Liver (tissue), 8 donors: ENCODE measurements at regions not wholly inside any gene's neighbourhood (a gene's known extent, or its start where the extent isn't known, plus 50 kb on each side); places are given as distances from the start of the nearest gene placed in this dataset.

Experiments
- DNase-seq: peaks from one replicate; pipeline ENCODE4 v3.0.0-alpha.2; 2017; ENCODE audit warnings: low spot score
- H3K27ac ChIP-seq, 2 donors: one replicate each; pipeline ENCODE4 v1.7.0; 2013; ENCODE audit warnings: inconsistent platforms in 2 of 2, low read length in 2 of 2, control low read depth in 1 of 2, low read depth in 1 of 2, mild to moderate bottlenecking in 1 of 2
- H3K27me3 ChIP-seq, 4 donors: one replicate each; pipeline versions ENCODE4 v1.6.1 to v1.7.0; 2013; ENCODE audit warnings: low read length in 3 of 4, inconsistent platforms in 1 of 4, mild to moderate bottlenecking in 1 of 4, moderate library complexity in 1 of 4; ENCODE audit not compliant: control insufficient read depth in 4 of 4, insufficient read depth in 4 of 4
- H3K36me3 ChIP-seq, 4 donors: one replicate each; pipeline versions ENCODE4 v1.6.1 to v1.7.0; 2013; ENCODE audit warnings: low read length in 3 of 4, mild to moderate bottlenecking in 3 of 4, low read depth in 1 of 4, moderate library complexity in 1 of 4; ENCODE audit not compliant: control insufficient read depth in 4 of 4, insufficient read depth in 3 of 4
- H3K4me1 ChIP-seq, 4 donors: one replicate each; pipeline versions ENCODE4 v1.6.1 to v1.7.0; 2013; ENCODE audit warnings: low read length in 3 of 4, mild to moderate bottlenecking in 3 of 4, moderate library complexity in 1 of 4; ENCODE audit not compliant: control insufficient read depth in 4 of 4, insufficient read depth in 4 of 4
- H3K4me3 ChIP-seq, 3 donors: one replicate each; pipeline versions ENCODE4 v1.6.1 to v1.7.0; 2013; ENCODE audit warnings: low read length in 3 of 3, control low read depth in 1 of 3, low read depth in 1 of 3, mild to moderate bottlenecking in 1 of 3
- H3K9ac ChIP-seq, 2 donors: one replicate each; pipeline ENCODE4 v1.7.0; 2013; ENCODE audit warnings: low read length in 2 of 2, mild to moderate bottlenecking in 2 of 2, moderate library complexity in 2 of 2, control low read depth in 1 of 2, low read depth in 1 of 2
- H3K9me3 ChIP-seq, 4 donors: one replicate each; pipeline versions ENCODE4 v1.6.1 to v1.7.0; 2013; ENCODE audit warnings: low read length in 3 of 4; ENCODE audit not compliant: control insufficient read depth in 4 of 4
- CTCF ChIP-seq: fragments of 150-350 bp; IDR thresholded peaks from 2 replicates; pipeline ENCODE4 v1.5.1; 2017; ENCODE audit warnings: improper control_type of control experiment, low read depth, low read length; ENCODE audit not compliant: missing input control
- EGR1 ChIP-seq, 2 donors: IDR thresholded peaks; 2 replicates each; pipeline ENCODE4 v1.6.1; 2016 to 2018; ENCODE audit warnings: antibody characterized with exemption in 2 of 2, low read depth in 2 of 2
- FOXA1 ChIP-seq: IDR thresholded peaks from 2 replicates; pipeline ENCODE4 v1.6.1; 2016; ENCODE audit warnings: antibody characterized with exemption
- HNF4A ChIP-seq, 2 donors: conservative IDR thresholded peaks; 2 replicates each; pipeline ENCODE4 v1.6.1; 2016; ENCODE audit warnings: antibody characterized with exemption in 2 of 2, mild to moderate bottlenecking in 2 of 2
- HNF4G ChIP-seq: IDR thresholded peaks from 2 replicates; pipeline ENCODE4 v1.6.1; 2016; ENCODE audit warnings: antibody characterized with exemption
- JUND ChIP-seq, 2 donors: IDR thresholded peaks; 2 replicates each; pipeline ENCODE4 v1.6.1; 2016; ENCODE audit warnings: antibody characterized with exemption in 2 of 2
- MAX ChIP-seq: IDR thresholded peaks from 2 replicates; pipeline ENCODE4 v1.6.1; 2016; ENCODE audit warnings: antibody characterized with exemption
- NR2F2 ChIP-seq: IDR thresholded peaks from 2 replicates; pipeline ENCODE4 v1.6.1; 2016; ENCODE audit warnings: antibody characterized with exemption
- RAD21 ChIP-seq, 2 donors: IDR thresholded peaks; 2 replicates each; pipeline ENCODE4 v1.6.1; 2016; ENCODE audit warnings: antibody characterized with exemption in 2 of 2, mild to moderate bottlenecking in 2 of 2
- RXRA ChIP-seq, 2 donors: IDR thresholded peaks; 2 replicates each; pipeline ENCODE4 v1.6.1; 2017 to 2018; ENCODE audit warnings: antibody characterized with exemption in 2 of 2, mild to moderate bottlenecking in 1 of 2
- SP1 ChIP-seq: IDR thresholded peaks from 2 replicates; pipeline ENCODE4 v1.6.1; 2018; ENCODE audit warnings: antibody characterized with exemption, mild to moderate bottlenecking
- TAF1 ChIP-seq: conservative IDR thresholded peaks from 2 replicates; pipeline ENCODE4 v1.6.1; 2016; ENCODE audit warnings: antibody characterized with exemption, mild to moderate bottlenecking
- WGBS: extraction: QIAGEN DNeasy Blood & Tissue Kit; methylation state at CpG from one replicate; pipeline ENCODE4 v1.1.7; 2013; 5-methylcytosine and 5-hydroxymethylcytosine counted together
- TF ChIP-seq, protein P1 (sequence below): IDR thresholded peaks from 2 replicates; pipeline ENCODE4 v1.6.1; 2016; ENCODE audit warnings: antibody characterized with exemption
- TF ChIP-seq, protein P2 (sequence below): IDR thresholded peaks from 2 replicates; pipeline ENCODE4 v1.6.1; 2016; ENCODE audit warnings: antibody characterized with exemption
- TF ChIP-seq, protein P3 (sequence below): IDR thresholded peaks from 2 replicates; pipeline ENCODE4 v1.6.1; 2016; ENCODE audit warnings: antibody characterized with exemption, mild to moderate bottlenecking
- donor health status: healthy.
- donor health status: healthy.
- donor health status: healthy.
- donor health status: healthy.
- donor health status: healthy.

- no peak for TF ChIP-seq TAF1
- TF ChIP-seq CTCF = no peak
- TF ChIP-seq MAX = no peak
- TF ChIP-seq NR2F2 = no peak
- TF ChIP-seq FOXA1 = no peak
- no peak for TF ChIP-seq EGR1 (IDR thresholded peaks at IDR 0.05; ENCODE audit: low read depth in 2 of 2)
- no peak for TF ChIP-seq RXRA (IDR thresholded peaks at IDR 0.05)
- TF ChIP-seq HNF4A (conservative IDR thresholded peaks at IDR 0.05) = no peak
- TF ChIP-seq, protein P1, sequence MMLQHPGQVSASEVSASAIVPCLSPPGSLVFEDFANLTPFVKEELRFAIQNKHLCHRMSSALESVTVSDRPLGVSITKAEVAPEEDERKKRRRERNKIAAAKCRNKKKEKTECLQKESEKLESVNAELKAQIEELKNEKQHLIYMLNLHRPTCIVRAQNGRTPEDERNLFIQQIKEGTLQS = no peak
- TF ChIP-seq HNF4G = no peak
- no peak for TF ChIP-seq RAD21 (IDR thresholded peaks at IDR 0.05)
- TF ChIP-seq, protein P2, sequence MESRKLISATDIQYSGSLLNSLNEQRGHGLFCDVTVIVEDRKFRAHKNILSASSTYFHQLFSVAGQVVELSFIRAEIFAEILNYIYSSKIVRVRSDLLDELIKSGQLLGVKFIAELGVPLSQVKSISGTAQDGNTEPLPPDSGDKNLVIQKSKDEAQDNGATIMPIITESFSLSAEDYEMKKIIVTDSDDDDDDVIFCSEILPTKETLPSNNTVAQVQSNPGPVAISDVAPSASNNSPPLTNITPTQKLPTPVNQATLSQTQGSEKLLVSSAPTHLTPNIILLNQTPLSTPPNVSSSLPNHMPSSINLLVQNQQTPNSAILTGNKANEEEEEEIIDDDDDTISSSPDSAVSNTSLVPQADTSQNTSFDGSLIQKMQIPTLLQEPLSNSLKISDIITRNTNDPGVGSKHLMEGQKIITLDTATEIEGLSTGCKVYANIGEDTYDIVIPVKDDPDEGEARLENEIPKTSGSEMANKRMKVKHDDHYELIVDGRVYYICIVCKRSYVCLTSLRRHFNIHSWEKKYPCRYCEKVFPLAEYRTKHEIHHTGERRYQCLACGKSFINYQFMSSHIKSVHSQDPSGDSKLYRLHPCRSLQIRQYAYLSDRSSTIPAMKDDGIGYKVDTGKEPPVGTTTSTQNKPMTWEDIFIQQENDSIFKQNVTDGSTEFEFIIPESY = no peak
- TF ChIP-seq, protein P3, sequence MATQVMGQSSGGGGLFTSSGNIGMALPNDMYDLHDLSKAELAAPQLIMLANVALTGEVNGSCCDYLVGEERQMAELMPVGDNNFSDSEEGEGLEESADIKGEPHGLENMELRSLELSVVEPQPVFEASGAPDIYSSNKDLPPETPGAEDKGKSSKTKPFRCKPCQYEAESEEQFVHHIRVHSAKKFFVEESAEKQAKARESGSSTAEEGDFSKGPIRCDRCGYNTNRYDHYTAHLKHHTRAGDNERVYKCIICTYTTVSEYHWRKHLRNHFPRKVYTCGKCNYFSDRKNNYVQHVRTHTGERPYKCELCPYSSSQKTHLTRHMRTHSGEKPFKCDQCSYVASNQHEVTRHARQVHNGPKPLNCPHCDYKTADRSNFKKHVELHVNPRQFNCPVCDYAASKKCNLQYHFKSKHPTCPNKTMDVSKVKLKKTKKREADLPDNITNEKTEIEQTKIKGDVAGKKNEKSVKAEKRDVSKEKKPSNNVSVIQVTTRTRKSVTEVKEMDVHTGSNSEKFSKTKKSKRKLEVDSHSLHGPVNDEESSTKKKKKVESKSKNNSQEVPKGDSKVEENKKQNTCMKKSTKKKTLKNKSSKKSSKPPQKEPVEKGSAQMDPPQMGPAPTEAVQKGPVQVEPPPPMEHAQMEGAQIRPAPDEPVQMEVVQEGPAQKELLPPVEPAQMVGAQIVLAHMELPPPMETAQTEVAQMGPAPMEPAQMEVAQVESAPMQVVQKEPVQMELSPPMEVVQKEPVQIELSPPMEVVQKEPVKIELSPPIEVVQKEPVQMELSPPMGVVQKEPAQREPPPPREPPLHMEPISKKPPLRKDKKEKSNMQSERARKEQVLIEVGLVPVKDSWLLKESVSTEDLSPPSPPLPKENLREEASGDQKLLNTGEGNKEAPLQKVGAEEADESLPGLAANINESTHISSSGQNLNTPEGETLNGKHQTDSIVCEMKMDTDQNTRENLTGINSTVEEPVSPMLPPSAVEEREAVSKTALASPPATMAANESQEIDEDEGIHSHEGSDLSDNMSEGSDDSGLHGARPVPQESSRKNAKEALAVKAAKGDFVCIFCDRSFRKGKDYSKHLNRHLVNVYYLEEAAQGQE = no peak
- TF ChIP-seq JUND (IDR thresholded peaks at IDR 0.05) = no peak
- no peak for TF ChIP-seq SP1
- Histone ChIP-seq H3K4me1 (no peaks in the 10 kb centered on the region), H3K36me3 (no peaks in the 10 kb centered on the region), H3K9ac (no peak overlapping the region), H3K27ac (no peak overlapping the region), H3K27me3 (peaks cover 0 to 2% (median 0%) of the 10 kb centered on the region in 4 donors), H3K4me3 (no peak overlapping the region), H3K9me3 (no peaks in the 10 kb centered on the region)
- DNase-seq = no peak
- WGBS = 91% methylated on average over 2 of the region's 2 CpGs
Measured at GRCh38 chr16:51896013-51896412, 650.9 kb downstream of the TOX3 start.

DNA sequence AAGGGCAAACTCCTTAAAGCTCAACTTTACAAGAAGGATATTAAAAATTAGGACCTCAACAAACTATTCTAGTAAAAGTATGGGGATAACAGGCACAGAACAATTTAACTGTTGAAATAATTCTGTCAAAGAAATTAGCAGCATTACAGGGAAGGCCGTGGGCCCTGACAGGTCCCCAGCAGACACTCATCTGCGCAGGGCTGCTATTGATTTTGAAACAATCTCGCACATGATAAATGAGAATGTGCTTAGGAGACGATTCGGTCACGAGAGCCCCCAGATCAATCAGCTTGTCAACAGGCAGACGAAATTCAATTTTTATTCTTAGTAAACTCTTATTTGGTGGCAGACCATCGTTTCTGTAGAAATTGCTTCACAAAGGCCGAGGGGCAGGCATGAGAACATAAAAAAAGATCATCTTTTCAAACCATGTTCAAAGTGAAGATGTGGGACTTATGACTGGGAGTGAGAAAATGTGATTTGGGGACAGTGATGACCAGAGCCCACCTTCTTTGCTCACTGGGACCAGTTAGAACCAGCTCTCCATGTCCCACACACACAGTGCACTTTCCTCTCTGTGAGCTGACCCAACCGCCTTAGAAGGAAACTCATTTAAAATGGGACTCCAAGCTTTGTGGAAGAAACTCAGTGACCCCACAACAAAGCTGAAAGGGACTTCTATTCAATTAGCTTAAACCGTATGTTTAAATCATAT, 654.5 kb downstream of the TOX3 start:
- DNase-seq = no peak
- H3K9me3 ChIP-seq = no peaks in the 10 kb centered on the region
- no peak overlapping the region for H3K27ac ChIP-seq
- H3K27me3 ChIP-seq = peaks cover 0 to 2% (median 0%) of the 10 kb centered on the region in 4 donors
- TF ChIP-seq HNF4A (conservative IDR thresholded peaks at IDR 0.05) = no peak
- no peaks in the 10 kb centered on the region for H3K4me1 ChIP-seq
- no peak overlapping the region for H3K4me3 ChIP-seq
- 80% methylated on average over 11 of the region's 11 CpGs for WGBS
- H3K36me3 ChIP-seq = no peaks in the 10 kb centered on the region
- H3K9ac ChIP-seq = no peak overlapping the region
